Stomach (tissue), 8 donors: ENCODE measurements at regions not wholly inside any gene's neighbourhood (a gene's known extent, or its start where the extent isn't known, plus 50 kb on each side); places are given as distances from the start of the nearest gene placed in this dataset.

ENCODE experiments used
- DNase-seq, 2 donors: peaks; one replicate each; pipeline versions ENCODE4 v3.0.0 to v3.0.0-alpha.2; 2013 to 2019
- H3K27ac ChIP-seq, 5 donors: fragments of 200-600 bp in 4 of 5; sonication (generic) in 4 of 5; one replicate each; pipeline ENCODE4 v1.5.1; 2013 to 2019; ENCODE audit warnings: mild to moderate bottlenecking in 1 of 5, moderate library complexity in 1 of 5
- H3K27me3 ChIP-seq, 3 donors: fragments of 200-600 bp; sonication (generic); one replicate each; pipeline ENCODE4 v1.5.1; 2017 to 2019; ENCODE audit warnings: mixed run types in 1 of 3
- H3K36me3 ChIP-seq, 4 donors: fragments of 200-600 bp; sonication (generic); 1 replicate in 3 of 4; 2 replicates in 1 of 4; pipeline ENCODE4 v1.5.1; 2016 to 2019
- H3K4me1 ChIP-seq, 4 donors: fragments of 200-600 bp; sonication (generic); one replicate each; pipeline ENCODE4 v1.5.1; 2016 to 2019
- H3K4me3 ChIP-seq, 4 donors: fragments of 200-600 bp; sonication (generic) in 3 of 4; one replicate each; pipeline ENCODE4 v1.5.1; 2016 to 2019; ENCODE audit warnings: mild to moderate bottlenecking in 1 of 4
- H3K9me3 ChIP-seq, 4 donors: fragments of 200-600 bp; sonication (generic); one replicate each; pipeline ENCODE4 v1.5.1; 2016 to 2019
- EP300 ChIP-seq: sonication (generic); formaldehyde crosslinking; IDR thresholded peaks from one replicate; pipeline ENCODE4 v1.6.1; 2017; ENCODE audit warnings: antibody characterized with exemption
- POLR2A ChIP-seq, 4 donors: fragments of 450-650 bp; IDR thresholded peaks; one replicate each; pipeline ENCODE4 v1.6.1; 2016; ENCODE audit warnings: antibody characterized with exemption in 4 of 4, control low read depth in 2 of 4, mild to moderate bottlenecking in 1 of 4, moderate library complexity in 1 of 4
- POLR2AphosphoS5 ChIP-seq, 3 donors: sonication (generic); formaldehyde crosslinking; IDR thresholded peaks; one replicate each; pipeline ENCODE4 v1.6.1; 2016; ENCODE audit warnings: antibody characterized with exemption in 3 of 3
- WGBS, 5 donors: extraction: QIAGEN DNeasy Blood & Tissue Kit in 3 of 5; methylation state at CpG; one replicate each; pipeline versions ENCODE4 v1.1.5 to v1.1.7; 2013 to 2018; 5-methylcytosine and 5-hydroxymethylcytosine counted together
- intact Hi-C: fragments of 100-400 bp; cut with DNase I; formaldehyde crosslinking; loops from one replicate; pipeline ENCODE4 v1.15.1; 2023; ENCODE audit warnings: low total_unique reads
- TF ChIP-seq, protein P1 (sequence below), 7 experiments: fragments of 450-650 bp in 4 of 7; fragments of 200-600 bp in 3 of 7; sonication (generic) in 3 of 7; IDR thresholded peaks; one replicate each; pipeline ENCODE4 v1.5.1; 2016 to 2019; ENCODE audit warnings: antibody characterized with exemption in 7 of 7, control low read depth in 2 of 7, mild to moderate bottlenecking in 1 of 7
- donor health status: healthy with polysubstance abuse.
- donor health status: Bipolar disorder and iron deficiency.
- donor health status: healthy.

DNA sequence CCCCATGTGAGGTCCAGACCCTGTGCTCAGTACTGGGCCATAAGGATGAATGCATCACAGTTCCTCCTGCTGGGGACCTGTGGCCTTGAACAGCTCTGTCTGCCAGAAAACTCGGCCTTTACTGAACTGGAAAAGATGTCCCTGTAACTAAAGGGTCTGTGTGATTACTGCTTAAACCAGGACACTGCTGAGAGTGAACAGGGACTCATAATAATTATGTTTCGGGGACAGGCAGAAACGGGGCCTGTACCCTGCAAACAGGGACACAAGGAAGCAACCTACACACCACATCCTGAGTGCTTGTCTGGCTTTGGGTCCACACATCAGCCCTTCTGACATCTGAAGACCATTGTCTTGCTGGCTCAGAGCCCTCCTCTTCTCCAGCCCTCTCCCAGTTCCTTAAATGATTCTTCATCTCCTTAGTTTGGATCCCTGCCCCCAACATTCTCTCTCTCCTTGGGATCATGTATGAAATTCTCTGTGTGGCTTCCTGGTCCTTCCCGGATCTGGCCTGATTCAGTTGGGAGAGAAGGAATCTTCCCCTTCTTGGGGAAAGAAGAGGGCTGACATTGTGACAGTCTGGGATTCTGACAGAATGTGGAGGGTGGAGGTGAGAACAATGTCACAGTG lies 248.0 kb downstream of the MYCN start:
- no peak for DNase-seq
- WGBS, 5 donors: 54 to 78% (median 63%) methylated on average over 4 of the region's 4 CpGs
- no peaks in the 10 kb centered on the region for H3K9me3 ChIP-seq
- H3K4me1 ChIP-seq: peaks cover 0 to 11% (median 0%) of the 10 kb centered on the region in 4 donors
- TF ChIP-seq POLR2AphosphoS5 (IDR thresholded peaks at IDR 0.05) (no peak), EP300 (no peak), POLR2A (IDR thresholded peaks at IDR 0.05) (no peak)
- TF ChIP-seq, protein P1, sequence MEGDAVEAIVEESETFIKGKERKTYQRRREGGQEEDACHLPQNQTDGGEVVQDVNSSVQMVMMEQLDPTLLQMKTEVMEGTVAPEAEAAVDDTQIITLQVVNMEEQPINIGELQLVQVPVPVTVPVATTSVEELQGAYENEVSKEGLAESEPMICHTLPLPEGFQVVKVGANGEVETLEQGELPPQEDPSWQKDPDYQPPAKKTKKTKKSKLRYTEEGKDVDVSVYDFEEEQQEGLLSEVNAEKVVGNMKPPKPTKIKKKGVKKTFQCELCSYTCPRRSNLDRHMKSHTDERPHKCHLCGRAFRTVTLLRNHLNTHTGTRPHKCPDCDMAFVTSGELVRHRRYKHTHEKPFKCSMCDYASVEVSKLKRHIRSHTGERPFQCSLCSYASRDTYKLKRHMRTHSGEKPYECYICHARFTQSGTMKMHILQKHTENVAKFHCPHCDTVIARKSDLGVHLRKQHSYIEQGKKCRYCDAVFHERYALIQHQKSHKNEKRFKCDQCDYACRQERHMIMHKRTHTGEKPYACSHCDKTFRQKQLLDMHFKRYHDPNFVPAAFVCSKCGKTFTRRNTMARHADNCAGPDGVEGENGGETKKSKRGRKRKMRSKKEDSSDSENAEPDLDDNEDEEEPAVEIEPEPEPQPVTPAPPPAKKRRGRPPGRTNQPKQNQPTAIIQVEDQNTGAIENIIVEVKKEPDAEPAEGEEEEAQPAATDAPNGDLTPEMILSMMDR (IDR thresholded peaks at IDR 0.05): no peak
- no peak overlapping the region for H3K4me3 ChIP-seq
- no peak overlapping the region for H3K27ac ChIP-seq
- intact Hi-C loops: no loop called here
- no peaks in the 10 kb centered on the region for H3K36me3 ChIP-seq
- no peaks in the 10 kb centered on the region for H3K27me3 ChIP-seq

DNA sequence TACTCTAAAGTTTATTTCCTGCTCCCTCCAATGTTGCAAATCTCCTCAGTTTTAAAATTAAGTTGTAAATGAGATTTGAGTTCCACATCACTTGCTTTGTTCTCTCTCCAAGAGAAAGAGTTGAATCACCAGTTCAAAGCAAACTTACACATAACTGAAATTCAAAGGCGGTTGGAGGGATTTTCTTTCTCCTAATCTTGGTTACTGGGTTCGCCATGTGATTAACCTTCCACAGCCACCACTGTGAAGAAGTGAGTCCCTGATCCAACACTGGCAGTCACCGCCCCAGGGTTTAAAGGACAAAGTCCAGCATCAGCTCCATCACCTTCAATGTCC lies 247.1 kb downstream of the MYCN start:
- H3K27ac ChIP-seq: peak overlapping the region in 3 of 5 donors; percentile 43 to 71 (median 50)
- TF ChIP-seq POLR2AphosphoS5 (IDR thresholded peaks at IDR 0.05) (peak in 2 of 3 donors; percentile 27 to 61), POLR2A (IDR thresholded peaks at IDR 0.05) (no peak), EP300 (no peak)
- TF ChIP-seq, protein P1 (IDR thresholded peaks at IDR 0.05): no peak
- no peak overlapping the region for H3K4me3 ChIP-seq
- no peaks in the 10 kb centered on the region for H3K36me3 ChIP-seq
- H3K9me3 ChIP-seq: no peaks in the 10 kb centered on the region
- peaks cover 0 to 11% (median 0%) of the 10 kb centered on the region in 4 donors for H3K4me1 ChIP-seq
- DNase-seq: peak; percentile 52 to 65
- intact Hi-C loops: no loop called here
- WGBS, 5 donors: 38 to 60% (median 38%) methylated on average over 3 of the region's 3 CpGs
- no peaks in the 10 kb centered on the region for H3K27me3 ChIP-seq

DNA sequence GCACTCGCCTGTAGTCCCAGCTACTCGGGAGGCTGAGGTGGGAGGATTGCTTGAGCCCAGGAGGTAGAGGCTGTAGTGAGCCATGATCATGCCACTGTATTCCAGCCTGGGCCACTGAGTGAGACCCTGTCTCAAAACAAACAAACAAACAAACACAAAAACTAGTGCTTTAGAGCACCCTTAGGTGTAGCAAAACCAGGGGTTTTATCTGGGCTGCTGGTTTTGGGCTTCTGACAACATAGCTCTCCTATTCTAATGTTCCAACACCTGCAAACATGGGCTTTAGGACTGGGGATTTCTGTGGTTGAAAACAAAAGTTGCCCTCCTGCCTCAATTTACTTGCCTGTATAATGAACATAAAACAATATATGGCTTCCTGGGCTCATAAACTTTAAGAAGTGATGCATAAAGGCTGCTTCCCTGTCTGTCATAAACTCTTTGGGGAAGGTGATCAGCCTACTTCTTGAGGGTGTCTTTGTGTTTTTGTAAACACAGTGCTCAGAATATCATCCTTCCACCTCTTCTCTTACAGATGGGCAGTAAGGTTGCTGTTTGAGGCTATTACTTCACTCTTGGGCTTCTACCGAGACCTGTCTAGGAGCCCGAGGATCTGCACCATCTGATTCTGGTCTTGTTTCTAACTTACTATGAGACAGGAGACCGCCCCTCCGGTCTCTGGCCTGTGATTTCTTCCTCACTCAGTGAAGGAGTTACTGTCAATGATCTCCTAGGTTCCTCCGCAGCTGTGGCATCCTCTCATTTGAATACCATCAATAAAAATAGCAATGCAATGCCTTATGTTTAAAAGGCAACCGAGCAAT lies 246.5 kb downstream of the MYCN start:
- DNase-seq: no peak
- TF ChIP-seq EP300 (no peak), POLR2AphosphoS5 (IDR thresholded peaks at IDR 0.05) (no peak), POLR2A (IDR thresholded peaks at IDR 0.05) (no peak)
- TF ChIP-seq, protein P1 (IDR thresholded peaks at IDR 0.05): no peak
- H3K9me3 ChIP-seq: no peaks in the 10 kb centered on the region
- 72 to 78% (median 73%) methylated on average over 7 to 8 of the region's 8 CpGs for WGBS, 5 donors
- peak overlapping the region in 3 of 5 donors; percentile 43 to 71 (median 50) for H3K27ac ChIP-seq
- no peaks in the 10 kb centered on the region for H3K27me3 ChIP-seq
- intact Hi-C loops: no loop called here
- no peak overlapping the region for H3K4me3 ChIP-seq
- H3K4me1 ChIP-seq: peaks cover 0 to 11% (median 0%) of the 10 kb centered on the region in 4 donors
- H3K36me3 ChIP-seq: no peaks in the 10 kb centered on the region

DNA sequence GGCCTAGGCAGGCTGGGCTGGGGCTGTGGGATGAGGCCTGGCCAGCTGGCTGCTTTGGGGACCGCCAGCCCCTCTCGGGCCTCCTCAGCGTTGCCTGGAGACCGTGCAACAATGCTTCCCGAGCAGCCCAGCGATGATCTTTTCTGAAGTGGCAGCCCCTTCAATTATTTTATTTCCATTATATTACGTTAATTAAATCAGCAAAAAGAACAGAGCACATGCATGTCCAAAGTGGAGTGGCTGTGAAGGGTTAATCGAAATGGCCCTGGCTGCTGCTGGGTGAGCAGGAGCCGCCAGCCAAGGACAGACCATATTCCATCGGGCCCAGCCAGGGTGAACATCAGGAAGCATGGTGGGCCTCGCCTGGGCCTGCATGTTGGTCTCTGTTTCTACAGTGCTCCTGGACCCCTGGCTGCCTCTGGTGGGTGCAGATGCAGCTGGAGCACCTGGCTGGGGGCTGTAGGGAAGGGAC lies 245.5 kb downstream of the MYCN start:
- H3K27me3 ChIP-seq: no peaks in the 10 kb centered on the region
- TF ChIP-seq, protein P1 (IDR thresholded peaks at IDR 0.05): no peak
- TF ChIP-seq EP300 (no peak), POLR2AphosphoS5 (IDR thresholded peaks at IDR 0.05) (no peak), POLR2A (IDR thresholded peaks at IDR 0.05) (no peak)
- intact Hi-C loops: no loop called here
- no peak overlapping the region for H3K4me3 ChIP-seq
- peaks cover under 1 to 11% (median 4%) of the 10 kb centered on the region in 4 donors for H3K4me1 ChIP-seq
- H3K27ac ChIP-seq: no peak overlapping the region
- H3K36me3 ChIP-seq: no peaks in the 10 kb centered on the region
- peak in 1 of 2 donors; percentile 29 for DNase-seq
- WGBS, 5 donors: 85 to 94% (median 88%) methylated on average over 11 of the region's 11 CpGs
- no peaks in the 10 kb centered on the region for H3K9me3 ChIP-seq
